ENCODE measurements at regions not wholly inside any gene's neighbourhood (a gene's known extent, or its start where the extent isn't known, plus 50 kb on each side); places are given as distances from the start of the nearest gene placed in this dataset.
"Not testable (repeated sequence)": the region's sequence is repeated elsewhere in the genome, so short reads cannot be mapped to it uniquely, and the experiment has no call there.

- Histone ChIP-seq H3K36me3 (no peaks in the 10 kb centered on the region), H3K4me3 (no peak overlapping the region), H3K27me3 (no peaks in the 10 kb centered on the region), H3K9me3 (no peaks in the 10 kb centered on the region), H3K4me1 (no peaks in the 10 kb centered on the region), H3K27ac (no peak overlapping the region)
- ATAC-seq, result no peak
- intact Hi-C loops (cut with DNase I; ENCODE audit: low total_unique reads) (no loop called here), in situ Hi-C loops (cut with MboI; ENCODE audit: low sequenced_read_pairs in 4 of 4) (no loop called here)
- no peak for DNase-seq
- TF ChIP-seq POLR2A (IDR thresholded peaks at IDR 0.05), result no peak
Measured at GRCh38 chr13:65330691-65331090, 1899.4 kb downstream of the PCDH9 start.

- ATAC-seq (no peak), DNase-seq (no peak)
- H3K9me3 ChIP-seq, result no peaks in the 10 kb centered on the region
- no peaks in the 10 kb centered on the region for H3K4me1 ChIP-seq
- no peak overlapping the region for H3K27ac ChIP-seq
- in situ Hi-C loops (cut with MboI; ENCODE audit: low sequenced_read_pairs in 4 of 4), result no loop called here
- intact Hi-C loops (cut with DNase I; ENCODE audit: low total_unique reads), result no loop called here
- no peaks in the 10 kb centered on the region for H3K27me3 ChIP-seq
- no peak overlapping the region for H3K4me3 ChIP-seq
- TF ChIP-seq POLR2A (IDR thresholded peaks at IDR 0.05), result no peak
- TF ChIP-seq CTCF (IDR thresholded peaks at IDR 0.05 in 4 of 5, conservative IDR thresholded peaks at IDR 0.05 in 1 of 5), result no peak
- no peaks in the 10 kb centered on the region for H3K36me3 ChIP-seq
Measured at GRCh38 chr13:65330287-65330686, 1899.8 kb downstream of the PCDH9 start.

- H3K4me1 ChIP-seq; H3K4me3 ChIP-seq; DNase-seq; H3K27me3 ChIP-seq; ATAC-seq; intact Hi-C loops (cut with DNase I; ENCODE audit: low total_unique reads); H3K9me3 ChIP-seq; in situ Hi-C loops (cut with MboI; ENCODE audit: low sequenced_read_pairs in 4 of 4); H3K36me3 ChIP-seq; H3K27ac ChIP-seq: not testable (repeated sequence)
Measured at GRCh38 chr13:65323192-65323591, 1906.9 kb downstream of the PCDH9 start.

- H3K4me1 ChIP-seq; H3K9me3 ChIP-seq; H3K4me3 ChIP-seq; H3K36me3 ChIP-seq; ATAC-seq; DNase-seq; H3K27me3 ChIP-seq; H3K27ac ChIP-seq; intact Hi-C loops (cut with DNase I; ENCODE audit: low total_unique reads); in situ Hi-C loops (cut with MboI; ENCODE audit: low sequenced_read_pairs in 4 of 4): not testable (repeated sequence)
Measured at GRCh38 chr13:65321423-65321822, 1908.7 kb downstream of the PCDH9 start.

- H3K27me3 ChIP-seq, result no peaks in the 10 kb centered on the region
- no peak for ATAC-seq
- TF ChIP-seq POLR2A (IDR thresholded peaks at IDR 0.05) (no peak), CTCF (IDR thresholded peaks at IDR 0.05 in 4 of 5, conservative IDR thresholded peaks at IDR 0.05 in 1 of 5) (no peak)
- no peak overlapping the region for H3K27ac ChIP-seq
- no peak overlapping the region for H3K4me3 ChIP-seq
- H3K4me1 ChIP-seq, result no peaks in the 10 kb centered on the region
- in situ Hi-C loops (cut with MboI; ENCODE audit: low sequenced_read_pairs in 4 of 4), result no loop called here
- H3K9me3 ChIP-seq, result no peaks in the 10 kb centered on the region
- DNase-seq, result no peak
- intact Hi-C loops (cut with DNase I; ENCODE audit: low total_unique reads), result no loop called here
- H3K36me3 ChIP-seq, result no peaks in the 10 kb centered on the region
Measured at GRCh38 chr13:65314008-65314407, 1916.1 kb downstream of the PCDH9 start.

- Histone ChIP-seq H3K9me3 (no peaks in the 10 kb centered on the region), H3K27ac (no peak overlapping the region), H3K27me3 (no peaks in the 10 kb centered on the region), H3K4me1 (no peaks in the 10 kb centered on the region), H3K4me3 (no peak overlapping the region), H3K36me3 (no peaks in the 10 kb centered on the region)
- intact Hi-C loops (cut with DNase I; ENCODE audit: low total_unique reads) (no loop called here), in situ Hi-C loops (cut with MboI; ENCODE audit: low sequenced_read_pairs in 4 of 4) (no loop called here)
- DNase-seq (no peak), ATAC-seq (no peak)
- TF ChIP-seq POLR2A (IDR thresholded peaks at IDR 0.05) (no peak), CTCF (IDR thresholded peaks at IDR 0.05 in 4 of 5, conservative IDR thresholded peaks at IDR 0.05 in 1 of 5) (no peak)
Measured at GRCh38 chr13:65310663-65311328, 1919.3 kb downstream of the PCDH9 start.

All from gastrocnemius medialis (tissue), 4 donors.